Thyroid gland (tissue), 4 donors: ENCODE measurements at regions not wholly inside any gene's neighbourhood (a gene's known extent, or its start where the extent isn't known, plus 50 kb on each side); places are given as distances from the start of the nearest gene placed in this dataset.
A peak's percentile ranks its signal among the peaks of the same experiment; 100 is the strongest.
"Not testable (repeated sequence)": the region's sequence is repeated elsewhere in the genome, so short reads cannot be mapped to it uniquely, and the experiment has no call there.

Experiments used
- DNase-seq, 2 donors: peaks; one replicate each; pipeline ENCODE4 v3.0.0-alpha.2; 2019
- H3K27ac ChIP-seq, 3 donors: fragments of 200-600 bp; sonication (generic); 1 replicate in 2 of 3; 2 replicates in 1 of 3; pipeline ENCODE4 v1.5.1; 2016 to 2019; ENCODE audit warnings: mild to moderate bottlenecking in 1 of 3, moderate library complexity in 1 of 3
- H3K27me3 ChIP-seq: fragments of 200-600 bp; sonication (generic); one replicate; pipeline ENCODE4 v1.5.1; 2019
- H3K36me3 ChIP-seq, 2 donors: fragments of 200-600 bp; sonication (generic); one replicate each; pipeline ENCODE4 v1.5.1; 2016 to 2019
- H3K4me1 ChIP-seq, 2 donors: fragments of 200-600 bp; sonication (generic); one replicate each; pipeline ENCODE4 v1.5.1; 2017 to 2019
- H3K4me3 ChIP-seq, 3 donors: fragments of 200-600 bp; sonication (generic); replicated peaks in 1 of 3; 1 replicate in 2 of 3; 2 replicates in 1 of 3; pipeline ENCODE4 v1.5.1; 2016; ENCODE audit warnings: mild to moderate bottlenecking in 1 of 3
- H3K9me3 ChIP-seq: fragments of 200-600 bp; sonication (generic); one replicate; pipeline ENCODE4 v1.5.1; 2017
- CTCF ChIP-seq, 6 experiments: fragments of 200-600 bp in 3 of 6; fragments of 450-650 bp in 3 of 6; sonication (generic) in 3 of 6; IDR thresholded peaks; one replicate each; pipeline ENCODE4 v1.5.1; 2016 to 2019; ENCODE audit warnings: antibody characterized with exemption in 6 of 6, mild to moderate bottlenecking in 2 of 6, inconsistent platforms in 1 of 6, moderate library complexity in 1 of 6
- POLR2A ChIP-seq, 2 donors: fragments of 450-650 bp; IDR thresholded peaks; one replicate each; pipeline ENCODE4 v1.6.1; 2017; ENCODE audit warnings: antibody characterized with exemption in 2 of 2, mild to moderate bottlenecking in 2 of 2, moderate library complexity in 1 of 2
- WGBS, 2 donors: methylation state at CpG; one replicate each; pipeline ENCODE4 v1.1.5; 2017; 5-methylcytosine and 5-hydroxymethylcytosine counted together
- intact Hi-C: fragments of 100-400 bp; cut with DNase I; formaldehyde crosslinking; loops from one replicate; pipeline ENCODE4 v1.15.1; 2023

GRCh38 chrX:138856881-138857604 lies 145.5 kb upstream of the FGF13 start:
- Histone ChIP-seq H3K27me3 (peaks cover 4% of the 10 kb centered on the region), H3K9me3 (no peaks in the 10 kb centered on the region), H3K4me3 (no peak overlapping the region), H3K27ac (no peak overlapping the region), H3K36me3 (no peaks in the 10 kb centered on the region), H3K4me1 (peaks cover 0 to 14% of the 10 kb centered on the region in 2 donors)
- TF ChIP-seq POLR2A (IDR thresholded peaks at IDR 0.05) = no peak
- TF ChIP-seq CTCF (IDR thresholded peaks at IDR 0.05) = no peak
- intact Hi-C loops = no loop called here
- 34 to 36% methylated on average over 12 of the region's 12 CpGs for WGBS, 2 donors
- peak; percentile 25 to 32 for DNase-seq

- H3K9me3 ChIP-seq = no peaks in the 10 kb centered on the region
- H3K4me1 ChIP-seq = peaks cover 0 to 14% of the 10 kb centered on the region in 2 donors
- H3K4me3 ChIP-seq = no peak overlapping the region
- WGBS, 2 donors = 66 to 70% methylated on average over 2 of the region's 2 CpGs
- H3K27ac ChIP-seq = no peak overlapping the region
- no peak for DNase-seq
- no peak for TF ChIP-seq POLR2A (IDR thresholded peaks at IDR 0.05)
- no peak for TF ChIP-seq CTCF (IDR thresholded peaks at IDR 0.05)
- H3K27me3 ChIP-seq = no peaks in the 10 kb centered on the region
- intact Hi-C loops = no loop called here
- no peaks in the 10 kb centered on the region for H3K36me3 ChIP-seq
These were observed 142.4 kb upstream of the FGF13 start for GRCh38 chrX:138853936-138854335.

DNA sequence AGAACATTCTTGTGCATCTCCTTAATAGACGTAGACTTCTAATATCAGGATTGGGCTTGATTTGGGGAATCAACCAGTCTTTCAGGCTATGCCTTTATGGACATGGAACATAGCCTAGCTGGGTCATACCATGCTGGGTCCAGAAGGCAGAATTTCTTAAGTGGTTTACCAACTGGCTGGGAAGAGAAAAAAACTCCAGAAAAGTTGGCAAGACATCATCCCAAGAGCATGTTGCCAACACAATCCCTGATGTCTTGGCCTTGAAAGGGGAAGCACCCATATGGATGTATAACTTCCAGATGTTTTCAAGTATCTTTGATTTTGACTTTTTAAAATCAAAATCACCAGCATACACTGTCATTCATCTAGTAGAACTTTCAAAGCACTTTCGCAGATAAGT lies 138.0 kb upstream of the FGF13 start:
- H3K4me1 ChIP-seq = no peaks in the 10 kb centered on the region
- H3K36me3 ChIP-seq = no peaks in the 10 kb centered on the region
- TF ChIP-seq CTCF (IDR thresholded peaks at IDR 0.05) (no peak), POLR2A (IDR thresholded peaks at IDR 0.05) (no peak)
- H3K4me3 ChIP-seq = no peak overlapping the region
- H3K9me3 ChIP-seq = no peaks in the 10 kb centered on the region
- 85 to 96% methylated on average over 2 of the region's 2 CpGs for WGBS, 2 donors
- H3K27ac ChIP-seq = no peak overlapping the region
- H3K27me3 ChIP-seq = no peaks in the 10 kb centered on the region
- intact Hi-C loops = no loop called here
- DNase-seq = no peak

DNA sequence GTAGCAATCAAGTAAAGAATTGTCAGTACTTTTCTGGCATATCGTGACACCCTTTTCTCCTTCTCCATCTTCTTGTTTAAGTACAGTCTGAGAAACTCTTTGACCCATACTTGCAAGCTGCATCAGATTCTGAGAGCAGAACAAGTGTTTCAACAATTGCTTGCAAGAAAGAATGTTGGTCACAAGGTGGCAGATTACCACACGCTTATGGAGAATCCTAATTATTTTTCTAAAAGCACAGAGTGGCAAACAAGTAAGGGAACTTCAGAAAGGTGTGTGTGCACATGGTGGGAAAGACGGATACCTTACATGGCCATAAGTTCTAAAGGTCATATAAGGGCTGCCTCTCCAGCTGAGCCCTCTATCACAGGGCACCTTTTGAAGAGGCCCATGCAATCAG lies 136.4 kb upstream of the FGF13 start:
- TF ChIP-seq POLR2A (IDR thresholded peaks at IDR 0.05) (no peak), CTCF (IDR thresholded peaks at IDR 0.05) (peak in 1 of 6 experiments; percentile 12)
- DNase-seq = no peak
- WGBS, 2 donors = 31 to 46% methylated on average over 3 of the region's 3 CpGs

DNA sequence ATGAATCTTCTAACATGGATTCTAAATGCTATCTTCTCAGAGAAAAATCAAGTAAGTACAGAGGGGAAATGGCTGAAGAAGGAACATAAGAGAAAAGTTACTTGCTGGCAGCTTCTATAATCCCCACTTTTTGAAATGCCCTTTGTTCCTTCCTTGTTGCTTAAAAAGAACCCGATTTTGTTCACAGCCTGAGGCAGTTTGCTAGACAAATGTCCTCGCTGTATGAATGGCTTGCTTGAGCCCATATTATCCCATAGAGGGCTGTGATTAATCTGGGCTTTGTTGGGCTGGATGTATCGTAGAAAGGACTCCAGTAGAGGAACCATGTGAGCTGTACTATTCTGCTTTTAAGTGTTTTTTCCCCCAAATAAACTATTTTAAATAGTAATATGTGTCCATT lies 134.3 kb upstream of the FGF13 start:
- no peak for TF ChIP-seq CTCF (IDR thresholded peaks at IDR 0.05)
- no peak overlapping the region for H3K27ac ChIP-seq
- no peaks in the 10 kb centered on the region for H3K4me1 ChIP-seq
- H3K9me3 ChIP-seq = no peaks in the 10 kb centered on the region
- intact Hi-C loops = no loop called here
- H3K27me3 ChIP-seq = no peaks in the 10 kb centered on the region
- no peak overlapping the region for H3K4me3 ChIP-seq
- WGBS, 2 donors = 76 to 82% methylated on average over 3 of the region's 3 CpGs
- no peak for DNase-seq
- no peaks in the 10 kb centered on the region for H3K36me3 ChIP-seq

More for the DNA sequence above, 136.4 kb upstream of the FGF13 start:
- intact Hi-C loops = no loop called here
- Histone ChIP-seq H3K27me3 (no peaks in the 10 kb centered on the region), H3K4me1 (no peaks in the 10 kb centered on the region), H3K36me3 (no peaks in the 10 kb centered on the region), H3K9me3 (no peaks in the 10 kb centered on the region), H3K4me3 (no peak overlapping the region), H3K27ac (no peak overlapping the region)

DNA sequence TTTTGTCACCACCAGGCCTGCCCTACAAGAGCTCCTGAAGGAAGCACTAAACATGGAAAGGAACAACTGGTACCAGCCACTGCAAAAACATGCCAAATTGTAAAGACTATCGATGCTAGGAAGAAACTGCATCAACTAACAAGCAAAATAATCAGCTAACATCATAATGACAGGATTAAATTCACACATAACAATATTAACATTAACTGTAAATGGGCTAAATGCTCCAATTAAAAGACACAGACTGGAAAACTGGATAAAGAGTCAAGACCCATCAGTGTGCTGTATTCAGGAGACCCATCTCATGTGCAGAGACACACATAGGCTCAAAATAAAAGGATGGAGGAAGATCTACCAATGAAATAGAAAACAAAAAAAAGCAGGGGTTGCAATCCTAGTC lies 95.9 kb upstream of the FGF13 start:
- H3K27ac ChIP-seq, DNase-seq, intact Hi-C loops, H3K4me3 ChIP-seq, H3K4me1 ChIP-seq, H3K27me3 ChIP-seq, H3K9me3 ChIP-seq, H3K36me3 ChIP-seq: not testable (repeated sequence)
- 56 to 69% methylated on average over 1 of the region's 1 CpG for WGBS, 2 donors
